GM19463 (cell line): ENCODE measurements at regions not wholly inside any gene's neighbourhood (a gene's known extent, or its start where the extent isn't known, plus 50 kb on each side); places are given as distances from the start of the nearest gene placed in this dataset.
"Not testable (repeated sequence)": the region's sequence is repeated elsewhere in the genome, so short reads cannot be mapped to it uniquely, and the experiment has no call there.

Experiments used
- ATAC-seq: cut with Tn5 transposase; IDR thresholded peaks from one replicate; pipeline ENCODE4 v1.9.1; 2021; ENCODE audit warnings: mild to moderate bottlenecking, moderate library complexity; ENCODE audit not compliant: unreplicated experiment

DNA sequence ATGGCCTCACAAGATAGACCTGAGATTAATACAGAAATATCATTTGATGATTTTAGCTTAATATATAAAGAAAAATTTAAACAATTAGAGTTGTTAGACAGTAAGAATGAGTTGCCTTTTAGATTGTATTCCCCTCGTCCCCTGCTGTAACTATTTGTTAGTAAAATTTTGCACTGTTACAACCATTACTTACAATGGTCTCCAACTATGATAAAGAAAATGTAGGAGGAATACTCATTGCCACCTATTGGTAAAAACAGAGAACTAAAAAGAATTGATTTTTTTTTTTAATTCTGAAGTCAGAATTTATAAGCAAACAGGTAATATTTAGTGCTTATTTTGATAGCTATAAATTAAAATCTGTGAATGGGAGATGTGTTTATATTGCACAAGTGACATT lies 937.6 kb downstream of the TLE4 start:
- no peak for ATAC-seq

- ATAC-seq = no peak
Observed at GRCh38 chr9:80507611-80508010, 935.8 kb downstream of the TLE4 start.

DNA sequence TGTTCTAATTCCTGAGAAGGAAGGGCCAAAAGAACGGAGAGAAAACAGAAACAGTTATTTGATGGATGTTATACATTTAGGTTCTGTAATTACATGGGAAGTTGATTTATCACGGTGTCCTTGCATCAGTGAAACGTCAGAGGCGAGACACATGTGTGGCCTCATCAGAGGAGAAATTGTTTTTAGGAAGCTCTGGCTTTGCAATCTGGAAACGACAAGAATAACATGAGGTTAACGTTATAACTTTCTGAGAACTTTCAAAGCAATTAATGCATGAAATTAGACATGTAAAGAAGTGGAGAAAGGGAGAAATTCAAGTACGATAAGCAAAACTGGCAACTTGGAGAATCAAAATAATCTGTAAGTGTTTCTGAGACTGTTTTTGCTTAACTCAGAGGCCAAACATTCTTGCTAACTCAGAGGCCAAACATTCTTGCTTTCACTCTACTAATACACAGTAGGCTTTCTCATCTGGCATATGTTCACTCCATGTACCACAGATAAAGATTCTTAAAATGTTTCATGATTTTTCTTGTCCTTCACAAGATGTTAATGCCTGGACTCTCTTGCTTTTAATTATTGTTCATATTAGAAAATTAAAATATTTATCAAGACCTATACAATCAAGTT lies 933.0 kb downstream of the TLE4 start:
- no peak for ATAC-seq

- ATAC-seq = no peak
Observed at GRCh38 chr9:80503671-80504281, 932.0 kb downstream of the TLE4 start.

DNA sequence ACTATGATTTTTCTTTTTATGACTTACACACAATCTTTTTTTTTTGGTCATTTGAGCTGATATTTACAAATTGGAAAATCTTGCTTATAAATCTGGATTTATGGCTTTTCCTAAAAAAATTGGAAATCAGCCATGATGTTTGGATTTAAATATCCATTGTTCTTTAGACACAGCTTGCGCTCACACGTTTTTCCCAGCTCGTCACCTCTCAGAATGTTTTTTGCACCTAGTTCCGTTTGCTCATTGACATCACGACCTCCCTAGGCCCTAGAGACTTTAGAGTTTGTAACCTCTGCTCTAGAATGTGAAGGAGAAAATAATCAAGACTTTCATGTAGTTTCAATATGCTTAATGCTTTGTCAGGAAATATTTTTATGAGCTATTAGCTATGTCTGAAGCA lies 930.5 kb downstream of the TLE4 start:
- ATAC-seq = no peak

GRCh38 chr9:80501635-80502034 lies 929.9 kb downstream of the TLE4 start:
- no peak for ATAC-seq

GRCh38 chr9:80500300-80500699 lies 928.5 kb downstream of the TLE4 start:
- no peak for ATAC-seq

DNA sequence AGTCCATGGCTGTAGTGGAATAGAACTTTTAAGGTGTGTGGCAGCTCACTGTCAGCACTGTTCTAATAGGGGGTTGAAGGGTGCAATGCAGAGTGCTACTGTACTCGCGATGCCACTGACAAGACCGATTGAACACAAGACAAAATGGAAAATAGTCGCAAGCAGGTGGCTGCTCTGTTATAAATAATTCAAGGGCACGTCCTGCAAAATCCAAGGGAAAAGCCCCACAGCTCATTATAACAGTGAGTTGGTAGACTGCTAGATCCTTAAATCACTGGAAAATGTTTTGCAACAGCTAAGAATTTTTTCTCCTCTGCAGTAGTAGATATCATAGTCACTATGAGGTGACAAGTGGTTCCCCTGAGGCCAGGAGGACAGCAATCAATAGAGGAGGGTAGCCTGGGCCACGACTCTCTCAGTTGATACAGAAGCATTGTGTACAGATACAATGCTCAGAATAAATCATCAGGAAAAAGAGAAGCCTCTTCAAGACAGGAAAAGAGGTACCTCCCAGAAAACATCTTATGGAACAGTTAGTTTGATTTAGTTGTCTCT lies 926.3 kb downstream of the TLE4 start:
- ATAC-seq = no peak

GRCh38 chr9:80496901-80497556 lies 925.3 kb downstream of the TLE4 start:
- ATAC-seq = no peak

GRCh38 chr9:80493258-80493657 lies 921.5 kb downstream of the TLE4 start:
- no peak for ATAC-seq

GRCh38 chr9:80492221-80492620 lies 920.5 kb downstream of the TLE4 start:
- ATAC-seq = no peak

GRCh38 chr9:80491086-80491696 lies 919.4 kb downstream of the TLE4 start:
- ATAC-seq = no peak

GRCh38 chr9:80489329-80489728 lies 917.6 kb downstream of the TLE4 start:
- ATAC-seq = no peak

DNA sequence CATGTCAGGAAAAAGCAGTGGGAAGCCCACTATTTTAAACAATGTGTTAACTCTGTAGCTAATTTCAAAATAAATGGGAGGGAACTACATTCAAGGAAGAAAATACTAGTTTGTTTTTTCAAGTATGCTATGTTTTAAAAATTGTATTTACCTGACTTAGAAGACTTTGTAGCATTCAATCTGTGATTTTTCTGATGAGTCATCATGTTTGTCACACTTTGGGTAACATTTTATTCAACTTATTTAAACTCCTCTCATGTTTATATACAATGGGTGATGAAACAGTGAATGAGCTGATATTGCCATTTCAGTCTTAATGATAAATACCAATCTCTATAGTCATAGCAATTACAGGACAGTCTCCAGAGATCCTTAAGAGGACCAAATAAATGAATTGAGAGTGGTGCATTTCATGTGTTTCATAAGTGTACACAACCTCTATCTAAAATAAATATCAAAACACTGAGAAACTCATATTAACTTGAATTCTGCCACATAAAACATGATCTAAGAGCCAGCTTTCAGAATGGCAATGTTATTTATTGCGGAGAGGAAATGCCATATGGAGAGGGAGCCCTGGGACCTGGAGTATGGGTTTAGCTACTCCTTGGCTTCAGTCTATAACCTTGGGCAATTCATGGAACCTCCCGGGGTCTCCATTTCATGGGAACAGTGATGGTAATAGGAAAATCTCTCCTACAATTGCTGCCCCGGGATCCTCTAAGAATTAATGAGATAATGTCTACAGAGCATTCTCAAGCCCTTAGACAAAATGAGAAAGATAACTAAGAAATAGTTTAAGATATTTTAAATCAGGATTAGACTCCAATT lies 913.9 kb downstream of the TLE4 start:
- ATAC-seq = no peak

DNA sequence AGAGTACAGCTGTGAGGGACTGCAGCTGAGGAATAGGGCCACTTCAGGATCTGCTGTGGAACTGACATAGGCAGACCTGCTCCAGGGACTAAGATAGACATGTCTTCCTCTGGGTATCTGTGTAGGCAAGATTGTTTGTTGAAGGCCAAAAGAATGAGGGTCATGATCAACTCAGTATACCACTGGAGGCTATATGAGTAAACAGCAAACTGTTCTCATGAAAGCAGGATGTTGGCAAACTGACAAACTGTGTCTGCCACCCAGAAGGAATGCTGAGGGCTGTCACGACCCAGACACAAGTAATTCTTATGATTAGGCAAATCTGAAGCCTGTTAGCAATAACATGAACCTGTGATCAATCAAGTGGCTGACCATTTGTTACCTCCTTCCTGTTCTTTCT lies 910.5 kb downstream of the TLE4 start:
- not testable (repeated sequence) for ATAC-seq

DNA sequence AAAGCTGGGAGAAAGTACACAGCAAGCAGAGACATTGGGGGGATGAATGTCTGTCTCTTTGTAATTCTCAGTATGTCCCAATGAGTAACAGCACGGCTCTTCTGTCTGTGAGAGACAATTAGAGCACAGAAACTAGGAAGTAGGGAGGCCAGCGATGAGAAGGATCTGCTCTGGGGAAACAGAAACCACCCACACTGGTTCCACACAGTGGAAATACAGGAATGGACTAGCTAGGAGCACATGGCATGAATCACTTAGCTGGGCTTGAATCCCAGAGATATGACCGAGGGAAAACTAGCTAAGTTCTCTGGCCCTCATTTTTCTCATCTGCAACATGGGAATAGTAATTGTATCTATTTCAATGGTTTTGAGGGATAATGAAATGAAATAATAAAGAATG lies 895.9 kb downstream of the TLE4 start:
- ATAC-seq = no peak

- ATAC-seq = no peak
Observed at GRCh38 chr9:80465556-80465955, 893.8 kb downstream of the TLE4 start.

DNA sequence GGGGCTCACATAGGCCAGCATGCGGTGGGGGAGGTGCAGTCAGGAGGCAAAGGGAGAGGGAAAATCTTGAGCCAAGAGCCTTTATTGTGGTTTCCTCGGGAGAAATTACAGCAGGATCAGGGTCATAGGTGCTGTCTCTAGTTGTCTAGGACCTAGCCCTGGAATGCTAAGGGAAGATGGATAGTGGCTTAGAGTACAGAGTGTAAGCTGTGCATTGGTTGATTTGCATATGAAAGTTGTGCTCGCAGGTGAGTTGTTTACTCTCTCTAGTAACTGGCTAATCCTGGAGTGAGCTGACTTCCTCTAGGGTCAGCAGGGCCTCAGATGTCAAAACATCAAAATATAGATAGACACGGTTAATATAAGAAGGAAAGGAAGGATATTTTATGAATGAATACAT lies 877.7 kb downstream of the TLE4 start:
- ATAC-seq = no peak

- ATAC-seq = no peak
Observed at GRCh38 chr9:80448996-80449395, 877.2 kb downstream of the TLE4 start.

- ATAC-seq = no peak
Observed at GRCh38 chr9:80447876-80448275, 876.1 kb downstream of the TLE4 start.

DNA sequence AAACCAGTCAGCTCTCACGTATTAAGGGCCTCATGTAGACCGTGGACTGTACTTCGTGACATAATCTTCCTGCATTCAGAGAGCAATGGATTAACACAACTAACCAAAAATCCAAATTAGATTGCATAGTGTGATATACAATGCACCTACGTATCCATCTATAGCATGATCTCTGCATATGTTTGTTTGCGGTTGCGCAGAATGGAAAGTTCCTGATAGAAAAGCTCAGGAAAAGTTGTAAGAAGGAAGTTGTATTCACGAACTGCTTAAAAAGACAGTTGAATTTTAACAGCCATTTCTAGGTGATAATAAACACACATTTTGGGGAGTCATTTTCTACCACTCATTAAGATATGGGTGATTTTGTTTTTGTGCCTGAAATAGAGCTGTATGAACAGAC lies 869.0 kb downstream of the TLE4 start:
- ATAC-seq = no peak
